ENCODE measurements at regions not wholly inside any gene's neighbourhood (a gene's known extent, or its start where the extent isn't known, plus 50 kb on each side); places are given as distances from the start of the nearest gene placed in this dataset.
A peak's percentile ranks its signal among the peaks of the same experiment; 100 is the strongest.

GRCh38 chr11:62033191-62034035, 66.0 kb upstream of the FTH1 start:
- peaks cover 0 to 9% (median 3%) of the 10 kb centered on the region in 4 donors for H3K9me3 ChIP-seq (ENCODE audit: control insufficient read depth in 4 of 4, low read length in 3 of 4)
- no peak for DNase-seq (ENCODE audit: low spot score)
- 84% methylated on average over 12 of the region's 12 CpGs for WGBS
- no peaks in the 10 kb centered on the region for H3K27me3 ChIP-seq (ENCODE audit: control insufficient read depth in 4 of 4, insufficient read depth in 4 of 4, low read length in 3 of 4)
- H3K4me1 ChIP-seq (ENCODE audit: control insufficient read depth in 4 of 4, insufficient read depth in 4 of 4, low read length in 3 of 4) = no peaks in the 10 kb centered on the region
- peak overlapping the region in 1 of 2 donors; percentile 42 for H3K27ac ChIP-seq (ENCODE audit: low read depth in 1 of 2, low read length in 2 of 2)
- TF ChIP-seq NR2F2 (IDR thresholded peaks at IDR 0.05) (no peak), JUND (IDR thresholded peaks at IDR 0.05) (no peak), FOXA2 (IDR thresholded peaks at IDR 0.05) (no peak), ATF3 (IDR thresholded peaks at IDR 0.05) (no peak), YY1 (IDR thresholded peaks at IDR 0.05) (no peak), RXRA (IDR thresholded peaks at IDR 0.05) (no peak), HNF4A (conservative IDR thresholded peaks at IDR 0.05) (no peak), GABPA (IDR thresholded peaks at IDR 0.05 in 1 of 2, conservative IDR thresholded peaks at IDR 0.05 in 1 of 2) (no peak), ZBTB33 (IDR thresholded peaks at IDR 0.05) (no peak), REST (IDR thresholded peaks at IDR 0.05) (no peak)
- no peak overlapping the region for H3K9ac ChIP-seq (ENCODE audit: low read depth in 1 of 2, low read length in 2 of 2)
- H3K4me3 ChIP-seq (ENCODE audit: low read depth in 1 of 3, low read length in 3 of 3) = peak overlapping the region in 1 of 3 donors; percentile 15
- no peaks in the 10 kb centered on the region for H3K36me3 ChIP-seq (ENCODE audit: control insufficient read depth in 4 of 4, insufficient read depth in 3 of 4, low read depth in 1 of 4, low read length in 3 of 4)

- WGBS = 91% methylated on average over 8 of the region's 8 CpGs
- Histone ChIP-seq H3K9ac (ENCODE audit: low read depth in 1 of 2, low read length in 2 of 2) (no peak overlapping the region), H3K4me3 (ENCODE audit: low read depth in 1 of 3, low read length in 3 of 3) (no peak overlapping the region), H3K9me3 (ENCODE audit: control insufficient read depth in 4 of 4, low read length in 3 of 4) (peaks cover 0 to 9% (median 3%) of the 10 kb centered on the region in 4 donors), H3K27me3 (ENCODE audit: control insufficient read depth in 4 of 4, insufficient read depth in 4 of 4, low read length in 3 of 4) (no peaks in the 10 kb centered on the region), H3K4me1 (ENCODE audit: control insufficient read depth in 4 of 4, insufficient read depth in 4 of 4, low read length in 3 of 4) (peaks cover 0 to 7% (median 2%) of the 10 kb centered on the region in 4 donors), H3K36me3 (ENCODE audit: control insufficient read depth in 4 of 4, insufficient read depth in 3 of 4, low read depth in 1 of 4, low read length in 3 of 4) (no peaks in the 10 kb centered on the region), H3K27ac (ENCODE audit: low read depth in 1 of 2, low read length in 2 of 2) (no peak overlapping the region)
- no peak for DNase-seq (ENCODE audit: low spot score)
- TF ChIP-seq FOXA2 (IDR thresholded peaks at IDR 0.05) = no peak
- TF ChIP-seq SP1 (IDR thresholded peaks at IDR 0.05) = no peak
- no peak for TF ChIP-seq ZBTB33 (IDR thresholded peaks at IDR 0.05)
- TF ChIP-seq JUND (IDR thresholded peaks at IDR 0.05) = no peak
- TF ChIP-seq RXRA (IDR thresholded peaks at IDR 0.05) = no peak
- no peak for TF ChIP-seq NR2F2 (IDR thresholded peaks at IDR 0.05)
- no peak for TF ChIP-seq ATF3 (IDR thresholded peaks at IDR 0.05)
- no peak for TF ChIP-seq REST (IDR thresholded peaks at IDR 0.05)
- no peak for TF ChIP-seq HNF4A (conservative IDR thresholded peaks at IDR 0.05)
- no peak for TF ChIP-seq YY1 (IDR thresholded peaks at IDR 0.05)
- TF ChIP-seq MAX (IDR thresholded peaks at IDR 0.05) = no peak
- no peak for TF ChIP-seq CTCF (IDR thresholded peaks at IDR 0.05; ENCODE audit: low read depth, low read length, missing input control)
- TF ChIP-seq RAD21 (IDR thresholded peaks at IDR 0.05) = no peak
These were observed 62.7 kb upstream of the FTH1 start for GRCh38 chr11:62030071-62030684.

Measured in liver (tissue), 8 donors.